A549 (cell line): ENCODE measurements at regions not wholly inside any gene's neighbourhood (a gene's known extent, or its start where the extent isn't known, plus 50 kb on each side); places are given as distances from the start of the nearest gene placed in this dataset.

Source experiments
- ATAC-seq, 2 experiments: fragments of 200-7000 bp in 1 of 2; fragments of >200 bp in 1 of 2; cut with Nextera tagmentation in 1 of 2; cut with Tn5 transposase in 1 of 2; 3 replicates each; pipeline versions ENCODE4 v1.8.0 to v1.9.1; 2018 to 2020; ENCODE audit warnings: mild to moderate bottlenecking in 1 of 2, moderate library complexity in 1 of 2
- CTCF ChIA-PET: fragments of 300-600 bp; sonication (Branson Sonifier 250); formaldehyde crosslinking; extraction: SDS; loops from one replicate; lab custom pipeline; 2021; ENCODE audit warnings: antibody characterized with exemption, inconsistent platforms; lab: Yijun Ruan, JAX
- POLR2A ChIA-PET: fragments of 350-600 bp; formaldehyde crosslinking; extraction: SDS; loops from one replicate; lab custom pipeline; 2021; ENCODE audit warnings: antibody characterized with exemption, inconsistent platforms; lab: Yijun Ruan, JAX
- DNase-seq, 2 experiments: peaks; one replicate each; pipeline versions ENCODE4 v3.0.0 to v3.0.0-alpha.2; 2011 to 2016; ENCODE audit warnings: low read depth in 1 of 2, low spot score in 1 of 2
- FAIRE-seq: peaks from 2 replicates; lab custom pipeline; 2011; peaks lifted over from hg19 to GRCh38; lab: Jason Lieb, UNC
- H3K27ac ChIP-seq, 2 experiments: fragments of >200 bp; sonication (Bioruptor Twin); formaldehyde crosslinking; 3 replicates each; pipeline ENCODE4 v1.5.1; 2016 to 2017
- H3K4me1 ChIP-seq: fragments of >200 bp; sonication (Bioruptor Twin); formaldehyde crosslinking; 3 replicates; pipeline ENCODE4 v1.6.1; 2016
- H3K4me2 ChIP-seq: fragments of >200 bp; sonication (Bioruptor Twin); formaldehyde crosslinking; 3 replicates; pipeline ENCODE4 v1.6.1; 2016
- H3K4me3 ChIP-seq: fragments of >200 bp; sonication (Bioruptor Twin); formaldehyde crosslinking; 3 replicates; pipeline ENCODE4 v1.5.1; 2016
- H3K9me3 ChIP-seq: fragments of >200 bp; sonication (Bioruptor Twin); formaldehyde crosslinking; 3 replicates; pipeline ENCODE4 v1.6.1; 2016
- BCL3 ChIP-seq: fragments of >200 bp; sonication (Bioruptor Twin); formaldehyde crosslinking; IDR thresholded peaks from 3 replicates; pipeline ENCODE4 v1.6.1; 2016
- E2F6 ChIP-seq: IDR thresholded peaks from 2 replicates; pipeline ENCODE4 v1.6.1; 2012; ENCODE audit warnings: low read depth, borderline replicate concordance
- EHF ChIP-seq: fragments of 250-450 bp; sonication (Bioruptor Pico); IDR thresholded peaks from 2 replicates; pipeline ENCODE4 v1.5.0; 2020; ENCODE audit warnings: mild to moderate bottlenecking
- EP300 ChIP-seq, 2 experiments: fragments of >200 bp; sonication (Bioruptor Twin); formaldehyde crosslinking; IDR thresholded peaks; 2 replicates in 1 of 2; 3 replicates in 1 of 2; pipeline ENCODE4 v1.6.1; 2016 to 2017
- ESRRA ChIP-seq: fragments of 150-350 bp; IDR thresholded peaks from 2 replicates; pipeline ENCODE4 v1.6.1; 2014; ENCODE audit warnings: mild to moderate bottlenecking, low read length, borderline replicate concordance
- HEYL ChIP-seq: fragments of 250-450 bp; sonication (Bioruptor Pico); IDR thresholded peaks from 2 replicates; pipeline ENCODE4 v1.8.0; 2021; ENCODE audit warnings: mild to moderate bottlenecking, moderate library complexity
- HMGXB4 ChIP-seq: fragments of 250-450 bp; sonication (Bioruptor Pico); IDR thresholded peaks from 2 replicates; pipeline ENCODE4 v1.5.0; 2021; ENCODE audit warnings: mild to moderate bottlenecking, moderate library complexity, borderline replicate concordance
- HOXA7 ChIP-seq: fragments of 250-450 bp; sonication (Bioruptor Pico); IDR thresholded peaks from 2 replicates; pipeline ENCODE4 v1.5.0; 2020; ENCODE audit warnings: mild to moderate bottlenecking, moderate library complexity
- HOXB13 ChIP-seq: fragments of 250-450 bp; sonication (Bioruptor Pico); IDR thresholded peaks from 2 replicates; pipeline ENCODE4 v1.5.0; 2020; ENCODE audit warnings: low read depth, mild to moderate bottlenecking, moderate library complexity
- JUNB ChIP-seq: fragments of >200 bp; sonication (Bioruptor Twin); formaldehyde crosslinking; IDR thresholded peaks from 2 replicates; pipeline ENCODE4 v1.6.1; 2016
- MAZ ChIP-seq: fragments of 150-350 bp; IDR thresholded peaks from 2 replicates; pipeline ENCODE4 v1.6.1; 2014; ENCODE audit warnings: antibody characterized with exemption, low read depth, low read length, borderline replicate concordance
- MYC ChIP-seq: IDR thresholded peaks from 2 replicates; pipeline ENCODE4 v1.6.1; 2012; ENCODE audit warnings: mild to moderate bottlenecking, inconsistent platforms, low read length, improper control_type of control experiment, borderline replicate concordance
- NFE2L2 ChIP-seq: fragments of 150-350 bp; conservative IDR thresholded peaks from 2 replicates; pipeline ENCODE4 v1.6.1; 2014; ENCODE audit warnings: low read length
- RARB ChIP-seq: fragments of 250-450 bp; sonication (Bioruptor Pico); IDR thresholded peaks from 2 replicates; pipeline ENCODE4 v1.8.0; 2021; ENCODE audit warnings: mild to moderate bottlenecking, moderate library complexity
- RCOR1 ChIP-seq: fragments of 150-350 bp; IDR thresholded peaks from 2 replicates; pipeline ENCODE4 v1.6.1; 2014; ENCODE audit warnings: antibody characterized with exemption, low read length, low read depth
- RFX5 ChIP-seq: fragments of 450-650 bp; IDR thresholded peaks from 2 replicates; pipeline ENCODE4 v1.7.1; 2014; ENCODE audit warnings: antibody characterized with exemption, mild to moderate bottlenecking, moderate library complexity
- RNF2 ChIP-seq: fragments of 200-600 bp; sonication (generic); IDR thresholded peaks from 2 replicates; pipeline ENCODE4 v1.6.1; 2016; ENCODE audit warnings: low read depth, mild to moderate bottlenecking, antibody characterized with exemption, moderate library complexity, borderline replicate concordance
- SREBF2 ChIP-seq: fragments of 450-650 bp; IDR thresholded peaks from 2 replicates; pipeline ENCODE4 v1.6.1; 2014; ENCODE audit warnings: mild to moderate bottlenecking, moderate library complexity
- TFCP2L1 ChIP-seq: fragments of 250-450 bp; sonication (Bioruptor Pico); IDR thresholded peaks from 2 replicates; pipeline ENCODE4 v1.5.0; 2021; ENCODE audit warnings: mild to moderate bottlenecking
- TP53 ChIP-seq: fragments of 250-450 bp; sonication (Bioruptor Pico); IDR thresholded peaks from 2 replicates; pipeline ENCODE4 v1.5.0; 2021; ENCODE audit warnings: mild to moderate bottlenecking, moderate library complexity
- USF2 ChIP-seq: fragments of 450-650 bp; IDR thresholded peaks from 2 replicates; pipeline ENCODE4 v1.6.1; 2014; ENCODE audit warnings: antibody characterized with exemption
- ZFP36 ChIP-seq: fragments of 450-650 bp; IDR thresholded peaks from 2 replicates; pipeline ENCODE4 v1.6.1; 2014; ENCODE audit warnings: borderline replicate concordance; ENCODE audit not compliant: partially characterized antibody
- ZNF302 ChIP-seq: fragments of 250-450 bp; sonication (Bioruptor Pico); IDR thresholded peaks from 2 replicates; pipeline ENCODE4 v1.9.0; 2021; ENCODE audit warnings: inconsistent platforms, mild to moderate bottlenecking, moderate library complexity
- WGBS: methylation state at CpG from one replicate; pipeline ENCODE4 v1.1.6; 2017; ENCODE audit errors: missing lambda C conversion rate; 5-methylcytosine and 5-hydroxymethylcytosine counted together
- TF ChIP-seq, protein P1 (sequence below): fragments of >200 bp; sonication (Bioruptor Twin); formaldehyde crosslinking; IDR thresholded peaks from 3 replicates; pipeline ENCODE4 v1.5.1; 2016
- TF ChIP-seq, protein P2 (sequence below): fragments of 150-350 bp; IDR thresholded peaks from 2 replicates; pipeline ENCODE4 v1.6.1; 2014; ENCODE audit warnings: low read depth, mild to moderate bottlenecking, low read length

DNA sequence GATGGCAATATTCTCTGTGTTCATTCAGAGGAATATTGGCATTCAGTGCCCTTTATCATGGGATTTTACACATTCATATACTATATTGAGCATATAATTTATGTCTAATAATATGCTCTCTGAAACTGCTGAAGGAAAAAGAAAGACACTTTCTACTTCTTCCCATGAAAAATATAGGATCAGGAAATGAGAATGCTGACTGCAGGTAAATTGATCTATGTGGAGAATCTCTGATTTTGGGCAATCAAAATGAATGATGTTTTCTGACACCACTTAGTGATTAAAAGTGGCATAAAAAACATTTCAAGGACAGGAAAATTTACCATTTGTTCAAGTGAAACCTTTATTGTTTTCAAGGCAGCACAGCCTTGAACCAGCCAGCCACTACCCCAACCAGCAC is 260.1 kb upstream of the STXBP5 start:
- Histone ChIP-seq H3K27ac (no peak overlapping the region), H3K4me1 (peaks cover 9% of the 10 kb centered on the region; the same call in 2 of the 3 replicates), H3K9me3 (peaks cover 4% of the 10 kb centered on the region; the same call in 2 of the 3 replicates), H3K4me3 (no peak overlapping the region), H3K4me2 (no peak overlapping the region)
- TF ChIP-seq, protein P1, sequence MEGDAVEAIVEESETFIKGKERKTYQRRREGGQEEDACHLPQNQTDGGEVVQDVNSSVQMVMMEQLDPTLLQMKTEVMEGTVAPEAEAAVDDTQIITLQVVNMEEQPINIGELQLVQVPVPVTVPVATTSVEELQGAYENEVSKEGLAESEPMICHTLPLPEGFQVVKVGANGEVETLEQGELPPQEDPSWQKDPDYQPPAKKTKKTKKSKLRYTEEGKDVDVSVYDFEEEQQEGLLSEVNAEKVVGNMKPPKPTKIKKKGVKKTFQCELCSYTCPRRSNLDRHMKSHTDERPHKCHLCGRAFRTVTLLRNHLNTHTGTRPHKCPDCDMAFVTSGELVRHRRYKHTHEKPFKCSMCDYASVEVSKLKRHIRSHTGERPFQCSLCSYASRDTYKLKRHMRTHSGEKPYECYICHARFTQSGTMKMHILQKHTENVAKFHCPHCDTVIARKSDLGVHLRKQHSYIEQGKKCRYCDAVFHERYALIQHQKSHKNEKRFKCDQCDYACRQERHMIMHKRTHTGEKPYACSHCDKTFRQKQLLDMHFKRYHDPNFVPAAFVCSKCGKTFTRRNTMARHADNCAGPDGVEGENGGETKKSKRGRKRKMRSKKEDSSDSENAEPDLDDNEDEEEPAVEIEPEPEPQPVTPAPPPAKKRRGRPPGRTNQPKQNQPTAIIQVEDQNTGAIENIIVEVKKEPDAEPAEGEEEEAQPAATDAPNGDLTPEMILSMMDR: no peak
- TF ChIP-seq, protein P2, sequence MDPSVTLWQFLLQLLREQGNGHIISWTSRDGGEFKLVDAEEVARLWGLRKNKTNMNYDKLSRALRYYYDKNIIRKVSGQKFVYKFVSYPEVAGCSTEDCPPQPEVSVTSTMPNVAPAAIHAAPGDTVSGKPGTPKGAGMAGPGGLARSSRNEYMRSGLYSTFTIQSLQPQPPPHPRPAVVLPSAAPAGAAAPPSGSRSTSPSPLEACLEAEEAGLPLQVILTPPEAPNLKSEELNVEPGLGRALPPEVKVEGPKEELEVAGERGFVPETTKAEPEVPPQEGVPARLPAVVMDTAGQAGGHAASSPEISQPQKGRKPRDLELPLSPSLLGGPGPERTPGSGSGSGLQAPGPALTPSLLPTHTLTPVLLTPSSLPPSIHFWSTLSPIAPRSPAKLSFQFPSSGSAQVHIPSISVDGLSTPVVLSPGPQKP: no peak
- TF ChIP-seq HOXA7 (CRISPR knock-in tag) (no peak), ZNF302 (CRISPR knock-in tag) (no peak), BCL3 (no peak), ESRRA (no peak), USF2 (no peak), MYC (no peak), ZFP36 (no peak), RFX5 (no peak), MAZ (no peak), HMGXB4 (CRISPR knock-in tag) (no peak), EP300 (IDR thresholded peaks at IDR 0.05) (no peak), TFCP2L1 (CRISPR knock-in tag) (no peak)
- DNase-seq (no peak), FAIRE-seq (no peak), ATAC-seq (no peak)
- ChIA-PET POLR2A (no interaction called here), CTCF (interaction anchor here (0.6 kb wide), 1 partner anchor 366 kb away, joined by 4 read pairs; no protein-coding TSS in a partner anchor)

DNA sequence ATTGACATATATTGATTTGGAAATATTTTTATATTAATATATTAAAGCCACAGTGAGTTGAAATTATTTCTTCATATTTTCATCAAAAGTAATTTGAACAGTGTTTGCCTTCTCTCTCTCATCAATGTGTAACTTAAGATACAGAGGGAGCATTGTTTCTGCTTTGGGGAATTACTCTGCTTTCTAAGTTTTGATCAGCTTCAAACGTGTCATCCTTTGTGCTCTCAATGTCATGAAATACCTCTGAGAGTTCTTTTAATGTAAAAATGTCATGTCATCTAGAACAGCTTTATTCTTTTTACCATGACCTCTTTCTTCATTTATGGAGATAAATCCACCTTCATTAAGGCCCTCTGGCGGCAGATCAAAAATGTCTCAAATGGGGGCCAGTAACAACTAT is 259.4 kb upstream of the STXBP5 start:
- ATAC-seq: no peak
- ChIA-PET POLR2A (no interaction called here), CTCF (no interaction called here)
- Histone ChIP-seq H3K27ac (no peak overlapping the region), H3K9me3 (peaks cover 4% of the 10 kb centered on the region; the same call in 2 of the 3 replicates), H3K4me2 (no peak overlapping the region), H3K4me1 (peaks cover 9% of the 10 kb centered on the region; the same call in 2 of the 3 replicates), H3K4me3 (no peak overlapping the region)
- DNase-seq: no peak
- 76% methylated on average over 2 of the region's 2 CpGs for WGBS
- no peak for FAIRE-seq
- no peak for TF ChIP-seq NFE2L2
- TF ChIP-seq HMGXB4 (CRISPR knock-in tag): no peak
- no peak for TF ChIP-seq HOXB13
- no peak for TF ChIP-seq SREBF2
- TF ChIP-seq RCOR1: no peak
- no peak for TF ChIP-seq BCL3
- no peak for TF ChIP-seq EHF (CRISPR knock-in tag)
- no peak for TF ChIP-seq RARB (CRISPR knock-in tag)
- no peak for TF ChIP-seq RNF2
- no peak for TF ChIP-seq JUNB
- no peak for TF ChIP-seq E2F6
- TF ChIP-seq HEYL (CRISPR knock-in tag): no peak
- TF ChIP-seq TP53: no peak
